ENCODE measurements at regions not wholly inside any gene's neighbourhood (a gene's known extent, or its start where the extent isn't known, plus 50 kb on each side); places are given as distances from the start of the nearest gene placed in this dataset.
A peak's percentile ranks its signal among the peaks of the same experiment; 100 is the strongest.

GRCh38 chr18:22275706-22276333, 106.4 kb downstream of the GATA6 start:
- no peak for TF ChIP-seq CTCF (IDR thresholded peaks at IDR 0.05)
- TF ChIP-seq POLR2A (IDR thresholded peaks at IDR 0.05), result no peak
- WGBS (ENCODE audit: insufficient coverage, low coverage, low lambda C conversion rate, missing lambda C conversion rate), result 60% methylated on average over 3 of the region's 11 CpGs
- peak; percentile 41 to 59 (median 51) for ATAC-seq

GRCh38 chr18:22273101-22274039, 104.0 kb downstream of the GATA6 start:
- Histone ChIP-seq H3K27me3 (no peaks in the 10 kb centered on the region), H3K4me3 (no peak overlapping the region), H3K4me1 (no peaks in the 10 kb centered on the region), H3K36me3 (no peaks in the 10 kb centered on the region), H3K27ac (no peak overlapping the region), H3K9me3 (no peaks in the 10 kb centered on the region)
- ATAC-seq (no peak), DNase-seq (no peak)
- WGBS (ENCODE audit: insufficient coverage, low coverage, low lambda C conversion rate, missing lambda C conversion rate), result 79% methylated on average over 5 of the region's 5 CpGs
- intact Hi-C loops (cut with DNase I), result no loop called here
- TF ChIP-seq POLR2A (IDR thresholded peaks at IDR 0.05), result no peak
- no peak for TF ChIP-seq CTCF (IDR thresholded peaks at IDR 0.05)

More at GRCh38 chr18:22275706-22276333, 106.4 kb downstream of the GATA6 start:
- no peak overlapping the region for H3K4me3 ChIP-seq
- no peak for DNase-seq
- no peak overlapping the region for H3K27ac ChIP-seq
- intact Hi-C loops (cut with DNase I), result no loop called here
- no peaks in the 10 kb centered on the region for H3K27me3 ChIP-seq
- no peaks in the 10 kb centered on the region for H3K36me3 ChIP-seq
- no peaks in the 10 kb centered on the region for H3K4me1 ChIP-seq
- no peaks in the 10 kb centered on the region for H3K9me3 ChIP-seq

- Histone ChIP-seq H3K4me1 (no peaks in the 10 kb centered on the region), H3K9me3 (no peaks in the 10 kb centered on the region), H3K36me3 (no peaks in the 10 kb centered on the region), H3K27ac (no peak overlapping the region), H3K27me3 (no peaks in the 10 kb centered on the region), H3K4me3 (no peak overlapping the region)
- ATAC-seq, result no peak
- TF ChIP-seq CTCF (IDR thresholded peaks at IDR 0.05) (no peak), POLR2A (IDR thresholded peaks at IDR 0.05) (no peak)
- intact Hi-C loops (cut with DNase I), result no loop called here
- DNase-seq, result no peak
Observed at GRCh38 chr18:22272242-22272641, 102.9 kb downstream of the GATA6 start.

- no peaks in the 10 kb centered on the region for H3K27me3 ChIP-seq
- intact Hi-C loops (cut with DNase I), result no loop called here
- no peak overlapping the region for H3K4me3 ChIP-seq
- H3K36me3 ChIP-seq, result no peaks in the 10 kb centered on the region
- WGBS (ENCODE audit: insufficient coverage, low coverage, low lambda C conversion rate, missing lambda C conversion rate), result 79% methylated on average over 1 of the region's 1 CpG
- no peaks in the 10 kb centered on the region for H3K4me1 ChIP-seq
- DNase-seq (no peak), ATAC-seq (no peak)
- H3K9me3 ChIP-seq, result no peaks in the 10 kb centered on the region
- TF ChIP-seq POLR2A (IDR thresholded peaks at IDR 0.05) (no peak), CTCF (IDR thresholded peaks at IDR 0.05) (no peak)
- H3K27ac ChIP-seq, result no peak overlapping the region
Observed at GRCh38 chr18:22271030-22271429, 101.6 kb downstream of the GATA6 start.

Measured in right lobe of liver (tissue), 6 donors.